Esophagus squamous epithelium (tissue), 5 donors: ENCODE measurements at regions not wholly inside any gene's neighbourhood (a gene's known extent, or its start where the extent isn't known, plus 50 kb on each side); places are given as distances from the start of the nearest gene placed in this dataset.

Experiments
- DNase-seq: peaks from one replicate; lab custom pipeline; 2025; lab: John Stamatoyannopoulos, UW
- H3K27ac ChIP-seq, 4 donors: fragments of 200-600 bp; sonication (generic); one replicate each; pipeline ENCODE4 v1.5.1; 2016 to 2019; ENCODE audit warnings: mild to moderate bottlenecking in 1 of 4
- H3K27me3 ChIP-seq, 4 donors: fragments of 200-600 bp; sonication (generic); 1 replicate in 3 of 4; 2 replicates in 1 of 4; pipeline versions ENCODE4 v1.5.1 to v1.6.0; 2017 to 2021; ENCODE audit warnings: antibody characterized with exemption in 1 of 4
- H3K36me3 ChIP-seq, 3 donors: fragments of 200-600 bp; sonication (generic); one replicate each; pipeline ENCODE4 v1.5.1; 2016 to 2019
- H3K4me1 ChIP-seq, 3 donors: fragments of 200-600 bp; sonication (generic); one replicate each; pipeline ENCODE4 v1.5.1; 2017 to 2019
- H3K4me3 ChIP-seq, 4 donors: fragments of 200-600 bp; sonication (generic); 1 replicate in 3 of 4; 2 replicates in 1 of 4; pipeline ENCODE4 v1.5.1; 2016 to 2019; ENCODE audit warnings: mild to moderate bottlenecking in 2 of 4, moderate library complexity in 1 of 4
- H3K9me3 ChIP-seq, 3 donors: fragments of 200-600 bp; sonication (generic); one replicate each; pipeline ENCODE4 v1.5.1; 2016 to 2019
- POLR2A ChIP-seq, 4 donors: fragments of 450-650 bp; IDR thresholded peaks; one replicate each; pipeline ENCODE4 v1.6.1; 2017; ENCODE audit warnings: antibody characterized with exemption in 4 of 4, mild to moderate bottlenecking in 4 of 4, moderate library complexity in 3 of 4
- WGBS, 2 donors: methylation state at CpG; one replicate each; pipeline ENCODE4 v1.1.5; 2018; 5-methylcytosine and 5-hydroxymethylcytosine counted together
- intact Hi-C: fragments of 100-400 bp; cut with DNase I; formaldehyde crosslinking; loops from one replicate; pipeline ENCODE4 v1.15.0; 2022
- TF ChIP-seq, protein P1 (sequence below), 6 experiments: fragments of 450-650 bp in 4 of 6; fragments of 200-600 bp in 2 of 6; sonication (generic) in 2 of 6; IDR thresholded peaks; one replicate each; pipeline ENCODE4 v1.5.1; 2016 to 2019; ENCODE audit warnings: antibody characterized with exemption in 6 of 6, mild to moderate bottlenecking in 4 of 6, moderate library complexity in 4 of 6
- donor health status: DM: yes; HTN: yes; CAD: no.

DNA sequence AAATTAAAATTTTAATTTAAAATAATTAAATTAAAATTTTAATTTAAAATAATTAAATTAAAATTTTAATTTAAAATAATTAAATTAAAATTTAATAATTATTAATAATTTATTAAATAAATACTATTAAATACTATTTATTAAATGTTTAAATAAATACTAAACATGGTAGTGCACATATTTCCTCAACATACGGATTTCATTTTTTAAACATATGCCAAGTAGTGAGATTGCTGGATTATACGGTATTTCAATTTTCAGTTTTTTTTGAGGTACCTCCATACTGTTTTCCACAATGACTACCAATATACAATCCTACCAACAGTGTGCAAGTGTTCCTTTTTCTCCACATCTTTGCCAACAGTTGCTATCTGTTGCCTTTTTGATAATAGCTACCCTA, 852.9 kb upstream of the CDH8 start:
- H3K27ac ChIP-seq = no peak overlapping the region
- no peaks in the 10 kb centered on the region for H3K36me3 ChIP-seq
- H3K4me1 ChIP-seq = no peaks in the 10 kb centered on the region
- no peak for DNase-seq
- H3K27me3 ChIP-seq = no peaks in the 10 kb centered on the region
- no peak for TF ChIP-seq POLR2A (IDR thresholded peaks at IDR 0.05)
- TF ChIP-seq, protein P1, sequence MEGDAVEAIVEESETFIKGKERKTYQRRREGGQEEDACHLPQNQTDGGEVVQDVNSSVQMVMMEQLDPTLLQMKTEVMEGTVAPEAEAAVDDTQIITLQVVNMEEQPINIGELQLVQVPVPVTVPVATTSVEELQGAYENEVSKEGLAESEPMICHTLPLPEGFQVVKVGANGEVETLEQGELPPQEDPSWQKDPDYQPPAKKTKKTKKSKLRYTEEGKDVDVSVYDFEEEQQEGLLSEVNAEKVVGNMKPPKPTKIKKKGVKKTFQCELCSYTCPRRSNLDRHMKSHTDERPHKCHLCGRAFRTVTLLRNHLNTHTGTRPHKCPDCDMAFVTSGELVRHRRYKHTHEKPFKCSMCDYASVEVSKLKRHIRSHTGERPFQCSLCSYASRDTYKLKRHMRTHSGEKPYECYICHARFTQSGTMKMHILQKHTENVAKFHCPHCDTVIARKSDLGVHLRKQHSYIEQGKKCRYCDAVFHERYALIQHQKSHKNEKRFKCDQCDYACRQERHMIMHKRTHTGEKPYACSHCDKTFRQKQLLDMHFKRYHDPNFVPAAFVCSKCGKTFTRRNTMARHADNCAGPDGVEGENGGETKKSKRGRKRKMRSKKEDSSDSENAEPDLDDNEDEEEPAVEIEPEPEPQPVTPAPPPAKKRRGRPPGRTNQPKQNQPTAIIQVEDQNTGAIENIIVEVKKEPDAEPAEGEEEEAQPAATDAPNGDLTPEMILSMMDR (IDR thresholded peaks at IDR 0.05) = no peak
- intact Hi-C loops = no loop called here
- WGBS, 2 donors = 91 to 98% methylated on average over 2 of the region's 2 CpGs
- H3K4me3 ChIP-seq = no peak overlapping the region
- H3K9me3 ChIP-seq = no peaks in the 10 kb centered on the region

DNA sequence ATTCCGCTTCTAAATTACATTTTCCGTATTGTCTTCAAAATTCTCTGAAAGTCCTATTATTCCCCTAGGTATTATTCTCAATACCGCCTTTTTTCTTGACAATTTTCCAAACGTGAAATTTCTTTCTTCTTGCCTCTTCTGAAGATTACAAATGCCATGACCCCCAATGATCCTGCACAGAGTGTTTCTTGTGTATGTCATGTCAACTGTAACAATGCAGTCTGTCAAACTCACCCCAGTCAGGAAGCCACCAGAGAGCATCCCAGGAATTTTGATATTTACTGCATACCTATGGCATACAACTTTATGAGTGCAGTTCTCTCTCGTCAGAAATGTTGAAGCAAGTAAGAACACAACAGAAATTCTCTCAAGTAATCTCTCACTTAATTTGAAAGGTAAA, 847.3 kb upstream of the CDH8 start:
- Histone ChIP-seq H3K9me3 (peaks cover 0 to 4% (median 0%) of the 10 kb centered on the region in 3 donors), H3K36me3 (no peaks in the 10 kb centered on the region), H3K4me1 (no peaks in the 10 kb centered on the region), H3K27ac (no peak overlapping the region), H3K27me3 (no peaks in the 10 kb centered on the region), H3K4me3 (no peak overlapping the region)
- 52 to 56% methylated on average over 5 of the region's 5 CpGs for WGBS, 2 donors
- TF ChIP-seq, protein P1 (IDR thresholded peaks at IDR 0.05) = no peak
- no peak for TF ChIP-seq POLR2A (IDR thresholded peaks at IDR 0.05)
- DNase-seq = no peak
- intact Hi-C loops = no loop called here

DNA sequence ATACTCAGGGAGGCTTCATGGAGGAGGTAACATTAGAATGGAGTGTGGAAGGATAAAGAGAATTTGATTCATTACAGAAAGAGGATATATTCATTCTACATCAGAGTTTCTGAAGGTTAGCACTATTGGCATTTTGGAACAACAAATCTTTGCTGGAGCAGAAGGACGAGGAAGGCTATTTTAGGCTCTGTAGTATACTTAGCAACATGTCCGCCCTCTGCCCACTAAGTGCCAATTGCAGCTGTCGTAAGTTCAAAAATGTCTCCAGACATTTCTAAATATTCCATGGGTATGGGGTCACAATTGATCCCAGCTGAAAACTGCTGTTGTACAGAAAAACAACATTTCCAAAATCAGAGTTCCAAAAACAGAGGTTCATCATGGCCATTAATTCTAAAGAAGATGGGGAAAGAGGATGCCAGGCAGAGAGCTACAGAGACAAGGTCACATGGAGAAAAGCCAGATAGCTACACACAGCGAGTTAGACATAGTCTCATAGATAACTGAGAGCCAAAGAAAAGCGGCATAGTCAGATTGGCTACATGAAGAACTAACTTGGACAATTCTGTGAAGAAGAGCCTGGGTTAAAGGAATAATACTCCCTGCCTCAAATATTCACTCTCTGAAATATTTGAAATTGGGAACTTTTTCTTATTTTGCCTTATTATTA, 846.4 kb upstream of the CDH8 start:
- intact Hi-C loops = no loop called here
- H3K4me3 ChIP-seq = no peak overlapping the region
- DNase-seq = no peak
- WGBS, 2 donors = 66 to 76% methylated on average over 5 of the region's 5 CpGs
- H3K27ac ChIP-seq = no peak overlapping the region
- no peak for TF ChIP-seq POLR2A (IDR thresholded peaks at IDR 0.05)
- TF ChIP-seq, protein P1 (IDR thresholded peaks at IDR 0.05) = no peak
- peaks cover 0 to 4% (median 0%) of the 10 kb centered on the region in 3 donors for H3K9me3 ChIP-seq
- H3K36me3 ChIP-seq = no peaks in the 10 kb centered on the region
- H3K4me1 ChIP-seq = no peaks in the 10 kb centered on the region
- H3K27me3 ChIP-seq = no peaks in the 10 kb centered on the region

DNA sequence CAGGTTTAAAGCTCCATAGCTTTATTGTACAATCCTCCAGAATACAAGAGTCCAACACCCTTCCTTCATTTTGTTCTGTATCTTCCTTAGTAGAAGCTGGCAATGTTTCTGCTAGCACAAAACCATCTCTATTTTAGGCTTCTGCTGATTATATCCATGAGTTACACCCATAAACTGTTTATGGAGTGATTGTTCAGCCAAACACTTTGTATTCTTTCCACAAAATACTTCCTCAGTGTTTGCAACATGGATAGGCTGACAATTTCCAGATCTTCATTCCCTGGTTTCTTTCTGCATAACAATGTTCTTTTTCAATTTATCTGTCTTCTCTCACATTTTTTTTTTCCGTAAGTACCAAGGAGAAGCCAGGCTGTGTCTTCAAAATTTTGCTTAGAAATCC, 839.9 kb upstream of the CDH8 start:
- intact Hi-C loops = no loop called here
- no peak for DNase-seq

DNA sequence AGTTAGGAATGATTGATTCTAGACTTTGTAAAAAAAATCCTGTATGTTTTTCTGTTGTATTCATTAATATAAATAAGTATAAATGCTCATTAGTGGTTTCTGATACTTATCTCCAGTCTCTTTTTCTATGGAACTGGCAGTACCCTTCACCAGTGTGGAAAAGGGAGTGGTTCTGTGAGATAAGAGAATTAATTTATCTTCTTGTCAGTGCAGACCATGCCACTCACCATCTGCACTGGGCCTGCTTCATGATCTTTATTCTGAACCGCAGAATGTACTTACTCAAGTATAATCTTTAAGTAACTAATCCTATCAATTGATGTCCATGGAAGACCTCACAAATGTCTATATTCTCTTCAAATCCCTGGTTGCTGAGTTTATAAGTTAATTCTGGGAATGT, 836.1 kb upstream of the CDH8 start:
- WGBS, 2 donors = 68 to 94% methylated on average over 1 of the region's 1 CpG
- H3K9me3 ChIP-seq = no peaks in the 10 kb centered on the region
- H3K27me3 ChIP-seq = no peaks in the 10 kb centered on the region
- no peak overlapping the region for H3K4me3 ChIP-seq
- no peaks in the 10 kb centered on the region for H3K4me1 ChIP-seq
- H3K36me3 ChIP-seq = no peaks in the 10 kb centered on the region
- no peak for DNase-seq
- no peak overlapping the region for H3K27ac ChIP-seq
- TF ChIP-seq, protein P1 (IDR thresholded peaks at IDR 0.05) = no peak
- no peak for TF ChIP-seq POLR2A (IDR thresholded peaks at IDR 0.05)
- intact Hi-C loops = no loop called here

More for the DNA sequence above, 839.9 kb upstream of the CDH8 start:
- H3K4me3 ChIP-seq = no peak overlapping the region
- H3K36me3 ChIP-seq = no peaks in the 10 kb centered on the region
- H3K4me1 ChIP-seq = no peaks in the 10 kb centered on the region
- TF ChIP-seq, protein P1 (IDR thresholded peaks at IDR 0.05) = no peak
- no peak for TF ChIP-seq POLR2A (IDR thresholded peaks at IDR 0.05)
- H3K27me3 ChIP-seq = no peaks in the 10 kb centered on the region
- no peaks in the 10 kb centered on the region for H3K9me3 ChIP-seq
- H3K27ac ChIP-seq = no peak overlapping the region
- WGBS, 2 donors = 82 to 84% methylated on average over 1 of the region's 1 CpG
